Neural cell (in vitro differentiated cells): ENCODE measurements at regions not wholly inside any gene's neighbourhood (a gene's known extent, or its start where the extent isn't known, plus 50 kb on each side); places are given as distances from the start of the nearest gene placed in this dataset.

Experiments
- EZH2 ChIP-seq: fragments of 200-600, 300-800 bp; shearing (Covaris generic), sonication (generic); IDR thresholded peaks from 2 replicates; pipeline ENCODE4 v1.6.1; 2014; ENCODE audit warnings: antibody characterized with exemption, low read length, borderline replicate concordance, mild to moderate bottlenecking; ENCODE audit not compliant: insufficient read depth, poor library complexity, severe bottlenecking
- POLR2AphosphoS5 ChIP-seq: IDR thresholded peaks from 2 replicates; pipeline ENCODE4 v1.6.1; 2012
- RAD21 ChIP-seq: fragments of 450-650 bp; conservative IDR thresholded peaks from 2 replicates; pipeline ENCODE4 v1.6.1; 2014; ENCODE audit warnings: antibody characterized with exemption, mild to moderate bottlenecking, moderate library complexity
- TF ChIP-seq, protein P1 (sequence below): fragments of 450-650 bp; IDR thresholded peaks from 2 replicates; pipeline ENCODE4 v1.5.1; 2014; ENCODE audit warnings: antibody characterized with exemption, mild to moderate bottlenecking, moderate library complexity; ENCODE audit not compliant: poor library complexity, severe bottlenecking
- TF ChIP-seq, protein P2 (sequence below): IDR thresholded peaks from 2 replicates; pipeline ENCODE4 v1.6.1; 2012; ENCODE audit warnings: borderline replicate concordance

DNA sequence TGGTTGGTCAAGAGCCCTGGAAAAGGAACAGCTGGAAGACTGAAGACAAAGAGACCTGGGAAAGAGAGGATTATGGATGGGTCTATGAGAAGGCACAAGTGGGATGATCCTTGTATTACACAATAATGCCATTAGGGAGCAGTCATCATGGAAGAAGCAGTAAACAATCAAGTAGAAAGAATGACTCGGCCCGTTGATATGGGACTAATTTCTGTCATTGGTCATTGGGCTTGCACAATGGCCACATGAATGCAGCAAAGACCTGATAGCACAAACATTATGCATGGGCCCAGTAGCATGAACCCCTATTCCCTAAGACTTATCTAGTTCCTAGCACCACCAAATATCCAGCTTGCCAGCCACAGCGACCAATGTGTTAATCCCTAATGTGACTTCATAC, 390.3 kb upstream of the ZNF507 start:
- TF ChIP-seq, protein P1, sequence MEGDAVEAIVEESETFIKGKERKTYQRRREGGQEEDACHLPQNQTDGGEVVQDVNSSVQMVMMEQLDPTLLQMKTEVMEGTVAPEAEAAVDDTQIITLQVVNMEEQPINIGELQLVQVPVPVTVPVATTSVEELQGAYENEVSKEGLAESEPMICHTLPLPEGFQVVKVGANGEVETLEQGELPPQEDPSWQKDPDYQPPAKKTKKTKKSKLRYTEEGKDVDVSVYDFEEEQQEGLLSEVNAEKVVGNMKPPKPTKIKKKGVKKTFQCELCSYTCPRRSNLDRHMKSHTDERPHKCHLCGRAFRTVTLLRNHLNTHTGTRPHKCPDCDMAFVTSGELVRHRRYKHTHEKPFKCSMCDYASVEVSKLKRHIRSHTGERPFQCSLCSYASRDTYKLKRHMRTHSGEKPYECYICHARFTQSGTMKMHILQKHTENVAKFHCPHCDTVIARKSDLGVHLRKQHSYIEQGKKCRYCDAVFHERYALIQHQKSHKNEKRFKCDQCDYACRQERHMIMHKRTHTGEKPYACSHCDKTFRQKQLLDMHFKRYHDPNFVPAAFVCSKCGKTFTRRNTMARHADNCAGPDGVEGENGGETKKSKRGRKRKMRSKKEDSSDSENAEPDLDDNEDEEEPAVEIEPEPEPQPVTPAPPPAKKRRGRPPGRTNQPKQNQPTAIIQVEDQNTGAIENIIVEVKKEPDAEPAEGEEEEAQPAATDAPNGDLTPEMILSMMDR: no peak
- no peak for TF ChIP-seq RAD21
- TF ChIP-seq EZH2: no peak
- TF ChIP-seq, protein P2, sequence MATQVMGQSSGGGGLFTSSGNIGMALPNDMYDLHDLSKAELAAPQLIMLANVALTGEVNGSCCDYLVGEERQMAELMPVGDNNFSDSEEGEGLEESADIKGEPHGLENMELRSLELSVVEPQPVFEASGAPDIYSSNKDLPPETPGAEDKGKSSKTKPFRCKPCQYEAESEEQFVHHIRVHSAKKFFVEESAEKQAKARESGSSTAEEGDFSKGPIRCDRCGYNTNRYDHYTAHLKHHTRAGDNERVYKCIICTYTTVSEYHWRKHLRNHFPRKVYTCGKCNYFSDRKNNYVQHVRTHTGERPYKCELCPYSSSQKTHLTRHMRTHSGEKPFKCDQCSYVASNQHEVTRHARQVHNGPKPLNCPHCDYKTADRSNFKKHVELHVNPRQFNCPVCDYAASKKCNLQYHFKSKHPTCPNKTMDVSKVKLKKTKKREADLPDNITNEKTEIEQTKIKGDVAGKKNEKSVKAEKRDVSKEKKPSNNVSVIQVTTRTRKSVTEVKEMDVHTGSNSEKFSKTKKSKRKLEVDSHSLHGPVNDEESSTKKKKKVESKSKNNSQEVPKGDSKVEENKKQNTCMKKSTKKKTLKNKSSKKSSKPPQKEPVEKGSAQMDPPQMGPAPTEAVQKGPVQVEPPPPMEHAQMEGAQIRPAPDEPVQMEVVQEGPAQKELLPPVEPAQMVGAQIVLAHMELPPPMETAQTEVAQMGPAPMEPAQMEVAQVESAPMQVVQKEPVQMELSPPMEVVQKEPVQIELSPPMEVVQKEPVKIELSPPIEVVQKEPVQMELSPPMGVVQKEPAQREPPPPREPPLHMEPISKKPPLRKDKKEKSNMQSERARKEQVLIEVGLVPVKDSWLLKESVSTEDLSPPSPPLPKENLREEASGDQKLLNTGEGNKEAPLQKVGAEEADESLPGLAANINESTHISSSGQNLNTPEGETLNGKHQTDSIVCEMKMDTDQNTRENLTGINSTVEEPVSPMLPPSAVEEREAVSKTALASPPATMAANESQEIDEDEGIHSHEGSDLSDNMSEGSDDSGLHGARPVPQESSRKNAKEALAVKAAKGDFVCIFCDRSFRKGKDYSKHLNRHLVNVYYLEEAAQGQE: no peak
- TF ChIP-seq POLR2AphosphoS5: no peak
